ENCODE measurements at regions not wholly inside any gene's neighbourhood (a gene's known extent, or its start where the extent isn't known, plus 50 kb on each side); places are given as distances from the start of the nearest gene placed in this dataset.

- no TSS peak for BruUV-seq (replicated peaks)
- intact Hi-C loops (cut with micrococcal nuclease; ENCODE audit: unreplicated experiment): no loop called here
- in situ Hi-C loops (cut with HindIII; ENCODE audit: low pct_unique_long_range_greater_than_20kb, low sequenced_read_pairs): no loop called here
- POLR2A ChIA-PET: no interaction called here
- Histone ChIP-seq H3K36me3 (ENCODE audit: control insufficient read depth, insufficient read depth, low read length) (no peaks in the 10 kb centered on the region), H3K4me1 (ENCODE audit: control insufficient read depth, insufficient read depth, low read length) (peaks cover 20% of the 10 kb centered on the region), H3K27me3 (ENCODE audit: control insufficient read depth, insufficient read depth, low read length) (no peaks in the 10 kb centered on the region; the same call in 1 of the 2 replicates), H3K27ac (ENCODE audit: low read length) (no peak overlapping the region; the same call in 1 of the 2 replicates), H3K4me3 (ENCODE audit: low read depth in 2 of 2, low read length in 2 of 2) (no peak overlapping the region), H3K9me3 (ENCODE audit: control insufficient read depth, insufficient read depth, low read depth, low read length) (no peaks in the 10 kb centered on the region)
- DNase-seq (ENCODE audit: low read depth, low spot score): no peak
- no peak for TF ChIP-seq TCF7L2 (IDR thresholded peaks at IDR 0.05; ENCODE audit: low read depth, low read length)
- no peak for TF ChIP-seq REST (IDR thresholded peaks at IDR 0.05; ENCODE audit: insufficient read depth in 1 of 2, low read depth in 2 of 2, low read length in 1 of 2)
- no peak for TF ChIP-seq CTCF (IDR thresholded peaks at IDR 0.05)
- TF ChIP-seq SIN3A (IDR thresholded peaks at IDR 0.05; ENCODE audit: borderline replicate concordance, insufficient read depth, low read depth, low read length): no peak
- TF ChIP-seq POLR2AphosphoS5 (IDR thresholded peaks at IDR 0.05; ENCODE audit: low read depth, low read length): no peak
- ATAC-seq: no peak
- CTCF ChIA-PET: no interaction called here
These were observed 182.1 kb downstream of the EVX1 start for GRCh38 chr7:27424749-27425148.

DNA sequence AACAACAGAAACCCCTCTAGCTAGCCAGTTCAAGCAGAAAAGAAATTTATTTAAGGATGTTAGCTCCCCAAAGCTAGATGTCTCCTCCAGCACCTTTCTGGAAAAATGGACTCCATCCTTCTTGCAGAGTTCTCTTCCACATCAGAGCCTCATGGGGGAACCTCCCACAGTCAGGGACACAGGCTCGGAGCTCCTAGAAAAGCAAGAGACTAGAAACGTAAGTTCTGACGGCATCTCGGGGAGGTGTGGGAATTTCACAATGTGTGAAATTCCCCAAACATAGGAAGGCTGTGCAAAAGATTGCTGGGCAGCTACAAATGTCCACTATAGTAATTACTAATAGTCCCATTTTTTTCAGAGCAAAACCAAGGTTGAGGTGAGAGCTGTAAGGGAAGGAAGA lies 184.8 kb downstream of the EVX1 start:
- CTCF ChIA-PET: no interaction called here
- no peak for ATAC-seq

More for the DNA sequence above, 184.8 kb downstream of the EVX1 start:
- in situ Hi-C loops (cut with HindIII; ENCODE audit: low pct_unique_long_range_greater_than_20kb, low sequenced_read_pairs): no loop called here
- no peak overlapping the region for H3K4me3 ChIP-seq (ENCODE audit: low read depth in 2 of 2, low read length in 2 of 2)
- BruUV-seq (replicated peaks): no TSS peak
- no peaks in the 10 kb centered on the region for H3K9me3 ChIP-seq (ENCODE audit: control insufficient read depth, insufficient read depth, low read depth, low read length)
- no peak for DNase-seq (ENCODE audit: low read depth, low spot score)
- intact Hi-C loops (cut with micrococcal nuclease; ENCODE audit: unreplicated experiment): no loop called here
- H3K27ac ChIP-seq (ENCODE audit: low read length): no peak overlapping the region
- TF ChIP-seq TCF7L2 (IDR thresholded peaks at IDR 0.05; ENCODE audit: low read depth, low read length) (no peak), SIN3A (IDR thresholded peaks at IDR 0.05; ENCODE audit: borderline replicate concordance, insufficient read depth, low read depth, low read length) (no peak), CTCF (IDR thresholded peaks at IDR 0.05) (no peak), POLR2AphosphoS5 (IDR thresholded peaks at IDR 0.05; ENCODE audit: low read depth, low read length) (no peak), REST (IDR thresholded peaks at IDR 0.05; ENCODE audit: insufficient read depth in 1 of 2, low read depth in 2 of 2, low read length in 1 of 2) (no peak)
- no peaks in the 10 kb centered on the region for H3K36me3 ChIP-seq (ENCODE audit: control insufficient read depth, insufficient read depth, low read length)
- no peaks in the 10 kb centered on the region; the same call in 1 of the 2 replicates for H3K27me3 ChIP-seq (ENCODE audit: control insufficient read depth, insufficient read depth, low read length)
- H3K4me1 ChIP-seq (ENCODE audit: control insufficient read depth, insufficient read depth, low read length): peaks cover 20% of the 10 kb centered on the region
- POLR2A ChIA-PET: no interaction called here
